ENCODE measurements at regions not wholly inside any gene's neighbourhood (a gene's known extent, or its start where the extent isn't known, plus 50 kb on each side); places are given as distances from the start of the nearest gene placed in this dataset.

GRCh38 chr21:27807596-27807995 lies 840.7 kb upstream of the ADAMTS5 start:
- DNase-seq (ENCODE audit: low spot score): no peak
- H3K36me3 Mint-ChIP-seq: no peaks in the 10 kb centered on the region
- H3K27me3 Mint-ChIP-seq (ENCODE audit: low read depth): no peaks in the 10 kb centered on the region
- TF ChIP-seq PRDM15 (CRISPR knock-in tag; IDR thresholded peaks at IDR 0.05): no peak
- no peak for TF ChIP-seq NR1H2 (CRISPR knock-in tag; IDR thresholded peaks at IDR 0.05)
- no peak for TF ChIP-seq ATF2 (CRISPR knock-in tag; IDR thresholded peaks at IDR 0.05; ENCODE audit: borderline replicate concordance, low read depth)
- TF ChIP-seq JAZF1 (CRISPR knock-in tag; IDR thresholded peaks at IDR 0.05): no peak
- TF ChIP-seq RELA (CRISPR knock-in tag; IDR thresholded peaks at IDR 0.05; ENCODE audit: borderline replicate concordance): no peak
- no peak for TF ChIP-seq FOXK1 (CRISPR knock-in tag; IDR thresholded peaks at IDR 0.05)
- TF ChIP-seq ZNF121 (CRISPR knock-in tag; IDR thresholded peaks at IDR 0.05): no peak
- no peak for TF ChIP-seq NR2C2 (CRISPR knock-in tag; IDR thresholded peaks at IDR 0.05)
- TF ChIP-seq EMX1 (CRISPR knock-in tag; IDR thresholded peaks at IDR 0.05): no peak
- no peak for TF ChIP-seq CBFB (CRISPR knock-in tag; IDR thresholded peaks at IDR 0.05; ENCODE audit: low read depth)
- no peak for TF ChIP-seq IRF1 (CRISPR knock-in tag; IDR thresholded peaks at IDR 0.05)
- TF ChIP-seq STAT6 (CRISPR knock-in tag; conservative IDR thresholded peaks at IDR 0.05; ENCODE audit: low read depth): no peak
- TF ChIP-seq ELF4 (CRISPR knock-in tag; IDR thresholded peaks at IDR 0.05; ENCODE audit: low read depth): no peak
- no peak for TF ChIP-seq SOX15 (CRISPR knock-in tag; IDR thresholded peaks at IDR 0.05)
- TF ChIP-seq TEAD1 (CRISPR knock-in tag; IDR thresholded peaks at IDR 0.05): no peak
- ATAC-seq: no peak
- peaks cover 2% of the 10 kb centered on the region; the same call in 1 of the 2 replicates for H3K4me1 Mint-ChIP-seq
- no peaks in the 10 kb centered on the region for H3K9me3 Mint-ChIP-seq
- ChIA-PET CTCF (no interaction called here), POLR2A (interaction anchor here (0.5 kb wide), 1 partner anchor 792 kb away, joined by 3 read pairs; no protein-coding TSS in a partner anchor)
- H3K27ac Mint-ChIP-seq: no peak overlapping the region
- no peak overlapping the region for H3K4me3 Mint-ChIP-seq

- no peak overlapping the region for H3K4me3 Mint-ChIP-seq
- H3K9me3 Mint-ChIP-seq: no peaks in the 10 kb centered on the region
- no peak overlapping the region for H3K27ac Mint-ChIP-seq
- ChIA-PET POLR2A (no interaction called here), CTCF (no interaction called here)
- peaks cover 2% of the 10 kb centered on the region; the same call in 1 of the 2 replicates for H3K4me1 Mint-ChIP-seq
- no peaks in the 10 kb centered on the region for H3K36me3 Mint-ChIP-seq
- H3K27me3 Mint-ChIP-seq (ENCODE audit: low read depth): no peaks in the 10 kb centered on the region
- ATAC-seq: no peak
- no peak for DNase-seq (ENCODE audit: low spot score)
- TF ChIP-seq MXD4 (CRISPR knock-in tag; IDR thresholded peaks at IDR 0.05; ENCODE audit: borderline replicate concordance) (no peak), ELF4 (CRISPR knock-in tag; IDR thresholded peaks at IDR 0.05; ENCODE audit: low read depth) (no peak), E2F5 (CRISPR knock-in tag; IDR thresholded peaks at IDR 0.05) (no peak), TP53 (CRISPR knock-in tag; IDR thresholded peaks at IDR 0.05) (no peak), GTF2I (CRISPR knock-in tag; conservative IDR thresholded peaks at IDR 0.05) (no peak), NR1H2 (CRISPR knock-in tag; IDR thresholded peaks at IDR 0.05) (no peak), E2F1 (CRISPR knock-in tag; IDR thresholded peaks at IDR 0.05) (no peak), RELA (CRISPR knock-in tag; IDR thresholded peaks at IDR 0.05; ENCODE audit: borderline replicate concordance) (no peak), ERG (CRISPR knock-in tag; IDR thresholded peaks at IDR 0.05) (no peak), E2F4 (CRISPR knock-in tag; IDR thresholded peaks at IDR 0.05; ENCODE audit: borderline replicate concordance, low read depth) (no peak)
Observed at GRCh38 chr21:27806281-27806680, 839.4 kb upstream of the ADAMTS5 start.
